Hepatocyte (in vitro differentiated cells): ENCODE measurements at regions not wholly inside any gene's neighbourhood (a gene's known extent, or its start where the extent isn't known, plus 50 kb on each side); places are given as distances from the start of the nearest gene placed in this dataset.

ENCODE experiments used
- DNase-seq: peaks from one replicate; pipeline ENCODE4 v3.0.0-alpha.2; 2016; ENCODE audit warnings: low spot score
- H2AFZ ChIP-seq: fragments of 200-600 bp; sonication (generic); 2 replicates; pipeline ENCODE4 v1.6.0; 2016; ENCODE audit warnings: antibody characterized with exemption, mild to moderate bottlenecking
- H3K27ac ChIP-seq: fragments of 200-600 bp; sonication (generic); 2 replicates; pipeline ENCODE4 v1.5.1; 2016; ENCODE audit warnings: mild to moderate bottlenecking
- H3K27me3 ChIP-seq: fragments of 200-600 bp; sonication (generic); 2 replicates; pipeline ENCODE4 v1.6.1; 2016
- H3K36me3 ChIP-seq: fragments of 200-600 bp; sonication (generic); replicated peaks from 2 replicates; pipeline ENCODE4 v1.5.1; 2016; ENCODE audit warnings: low read depth; ENCODE audit not compliant: insufficient read depth
- H3K4me1 ChIP-seq: fragments of 200-600 bp; sonication (generic); 2 replicates; pipeline ENCODE4 v1.5.1; 2016; ENCODE audit warnings: mild to moderate bottlenecking, moderate library complexity; ENCODE audit not compliant: insufficient read depth
- H3K4me2 ChIP-seq: fragments of 200-600 bp; sonication (generic); 2 replicates; pipeline ENCODE4 v1.6.0; 2016
- H3K4me3 ChIP-seq: fragments of 200-600 bp; sonication (generic); 2 replicates; pipeline ENCODE4 v1.5.1; 2016; ENCODE audit warnings: mild to moderate bottlenecking
- H3K79me2 ChIP-seq: fragments of 200-600 bp; sonication (generic); 2 replicates; pipeline ENCODE4 v1.6.0; 2017; ENCODE audit warnings: mild to moderate bottlenecking
- H3K9me2 ChIP-seq: fragments of 200-600 bp; sonication (generic); replicated peaks from 2 replicates; pipeline ENCODE4 v1.6.0; 2017; ENCODE audit warnings: mild to moderate bottlenecking; ENCODE audit not compliant: insufficient read depth
- H3K9me3 ChIP-seq: fragments of 200-600 bp; sonication (generic); 2 replicates; pipeline ENCODE4 v1.5.1; 2016; ENCODE audit warnings: low read depth, mild to moderate bottlenecking
- H4K20me1 ChIP-seq: fragments of 200-600 bp; sonication (generic); 2 replicates; pipeline ENCODE4 v1.6.0; 2016; ENCODE audit warnings: mild to moderate bottlenecking; ENCODE audit not compliant: insufficient read depth, poor library complexity, severe bottlenecking
- CTCF ChIP-seq: fragments of 200-600 bp; sonication (generic); IDR thresholded peaks from 2 replicates; pipeline ENCODE4 v1.5.1; 2016; ENCODE audit warnings: antibody characterized with exemption, mild to moderate bottlenecking; ENCODE audit not compliant: poor library complexity
- EZH2 ChIP-seq: fragments of 200-600 bp; sonication (generic); IDR thresholded peaks from 2 replicates; pipeline ENCODE4 v1.6.1; 2016; ENCODE audit warnings: antibody characterized with exemption, mild to moderate bottlenecking, borderline replicate concordance
- EZH2phosphoT487 ChIP-seq: fragments of 200-600 bp; sonication (generic); IDR thresholded peaks from one replicate; pipeline ENCODE4 v1.6.1; 2018; ENCODE audit warnings: antibody characterized with exemption, mild to moderate bottlenecking, low read depth, moderate library complexity; ENCODE audit not compliant: unreplicated experiment, severe bottlenecking
- WGBS: methylation state at CpG from one replicate; pipeline ENCODE4 v1.1.6; 2016; ENCODE audit warnings: low lambda C conversion rate; ENCODE audit errors: missing lambda C conversion rate; 5-methylcytosine and 5-hydroxymethylcytosine counted together

- no peak for DNase-seq
- no peaks in the 10 kb centered on the region for H4K20me1 ChIP-seq
- no peak overlapping the region for H3K4me3 ChIP-seq
- no peaks in the 10 kb centered on the region for H3K9me3 ChIP-seq
- peaks cover 6% of the 10 kb centered on the region for H3K4me1 ChIP-seq
- TF ChIP-seq CTCF (no peak), EZH2 (no peak), EZH2phosphoT487 (no peak)
- no peaks in the 10 kb centered on the region for H3K79me2 ChIP-seq
- no peaks in the 10 kb centered on the region for H3K36me3 ChIP-seq
- peak overlapping the region; percentile 66 for H2AFZ ChIP-seq
- H3K9me2 ChIP-seq = no peaks in the 10 kb centered on the region
- no peaks in the 10 kb centered on the region for H3K27me3 ChIP-seq
- 58% methylated on average over 17 of the region's 17 CpGs for WGBS
- peak overlapping the region; percentile 35 for H3K4me2 ChIP-seq
- no peak overlapping the region for H3K27ac ChIP-seq
Observed at GRCh38 chr3:15964605-15965442, 167.0 kb upstream of the ANKRD28 start.

GRCh38 chr3:15967577-15967976, 169.8 kb upstream of the ANKRD28 start:
- H3K9me3 ChIP-seq = no peaks in the 10 kb centered on the region
- no peak overlapping the region for H3K27ac ChIP-seq
- WGBS = 39% methylated on average over 3 of the region's 3 CpGs
- H3K4me3 ChIP-seq = no peak overlapping the region
- no peak for DNase-seq
- peaks cover 6% of the 10 kb centered on the region for H3K4me1 ChIP-seq
- H3K4me2 ChIP-seq = no peak overlapping the region
- H3K27me3 ChIP-seq = no peaks in the 10 kb centered on the region
- no peaks in the 10 kb centered on the region for H3K9me2 ChIP-seq
- no peaks in the 10 kb centered on the region for H3K36me3 ChIP-seq
- no peak overlapping the region for H2AFZ ChIP-seq
- TF ChIP-seq EZH2phosphoT487 (no peak), EZH2 (no peak), CTCF (no peak)
- no peaks in the 10 kb centered on the region for H3K79me2 ChIP-seq
- H4K20me1 ChIP-seq = no peaks in the 10 kb centered on the region

- TF ChIP-seq EZH2 (no peak), EZH2phosphoT487 (no peak), CTCF (no peak)
Observed at GRCh38 chr3:15969874-15970640, 172.3 kb upstream of the ANKRD28 start.

More at GRCh38 chr3:15969874-15970640, 172.3 kb upstream of the ANKRD28 start:
- Histone ChIP-seq H2AFZ (no peak overlapping the region), H3K27me3 (no peaks in the 10 kb centered on the region), H3K4me2 (no peak overlapping the region), H4K20me1 (no peaks in the 10 kb centered on the region), H3K9me3 (no peaks in the 10 kb centered on the region), H3K4me1 (no peaks in the 10 kb centered on the region), H3K27ac (no peak overlapping the region), H3K36me3 (no peaks in the 10 kb centered on the region), H3K79me2 (no peaks in the 10 kb centered on the region), H3K9me2 (no peaks in the 10 kb centered on the region), H3K4me3 (no peak overlapping the region)
- no peak for DNase-seq
- 91% methylated on average over 5 of the region's 5 CpGs for WGBS
